Ascending aorta (tissue), 2 donors: ENCODE measurements at regions not wholly inside any gene's neighbourhood (a gene's known extent, or its start where the extent isn't known, plus 50 kb on each side); places are given as distances from the start of the nearest gene placed in this dataset.
"Not testable (repeated sequence)": the region's sequence is repeated elsewhere in the genome, so short reads cannot be mapped to it uniquely, and the experiment has no call there.

Experiments used
- DNase-seq, 2 donors: peaks; one replicate each; pipeline ENCODE4 v3.0.0-alpha.2; 2019; ENCODE audit warnings: low spot score in 2 of 2
- H3K27ac ChIP-seq, 2 donors: fragments of 200-600 bp; sonication (generic); one replicate each; pipeline ENCODE4 v1.5.1; 2016 to 2017; ENCODE audit warnings: mild to moderate bottlenecking in 1 of 2
- H3K27me3 ChIP-seq: fragments of 200-600 bp; sonication (generic); one replicate; pipeline ENCODE4 v1.5.1; 2017
- H3K36me3 ChIP-seq, 2 donors: fragments of 200-600 bp; sonication (generic); one replicate each; pipeline ENCODE4 v1.5.1; 2016
- H3K4me1 ChIP-seq, 2 donors: fragments of 200-600 bp; sonication (generic); one replicate each; pipeline ENCODE4 v1.5.1; 2016 to 2017; ENCODE audit warnings: mild to moderate bottlenecking in 1 of 2
- H3K4me3 ChIP-seq, 2 donors: fragments of 200-600 bp; sonication (generic); one replicate each; pipeline ENCODE4 v1.5.1; 2016 to 2017; ENCODE audit warnings: mild to moderate bottlenecking in 1 of 2
- H3K9me3 ChIP-seq, 2 donors: fragments of 200-600 bp; sonication (generic); one replicate each; pipeline ENCODE4 v1.5.1; 2016
- intact Hi-C: fragments of 100-400 bp; cut with DNase I; formaldehyde crosslinking; loops from one replicate; pipeline ENCODE4 v1.15.1; 2023
- TF ChIP-seq, protein P1 (sequence below), 3 experiments: fragments of 200-600 bp in 2 of 3; fragments of 450-650 bp in 1 of 3; sonication (generic) in 2 of 3; IDR thresholded peaks; one replicate each; pipeline ENCODE4 v1.5.1; 2016 to 2019; ENCODE audit warnings: antibody characterized with exemption in 3 of 3, mild to moderate bottlenecking in 1 of 3, moderate library complexity in 1 of 3

GRCh38 chr12:127044836-127045235 is 1222.1 kb upstream of the TMEM132C start:
- DNase-seq, result no peak
- H3K4me1 ChIP-seq, result no peaks in the 10 kb centered on the region
- intact Hi-C loops, result no loop called here
- no peak overlapping the region for H3K27ac ChIP-seq
- no peaks in the 10 kb centered on the region for H3K36me3 ChIP-seq
- no peaks in the 10 kb centered on the region for H3K27me3 ChIP-seq
- H3K4me3 ChIP-seq, result no peak overlapping the region
- TF ChIP-seq, protein P1, sequence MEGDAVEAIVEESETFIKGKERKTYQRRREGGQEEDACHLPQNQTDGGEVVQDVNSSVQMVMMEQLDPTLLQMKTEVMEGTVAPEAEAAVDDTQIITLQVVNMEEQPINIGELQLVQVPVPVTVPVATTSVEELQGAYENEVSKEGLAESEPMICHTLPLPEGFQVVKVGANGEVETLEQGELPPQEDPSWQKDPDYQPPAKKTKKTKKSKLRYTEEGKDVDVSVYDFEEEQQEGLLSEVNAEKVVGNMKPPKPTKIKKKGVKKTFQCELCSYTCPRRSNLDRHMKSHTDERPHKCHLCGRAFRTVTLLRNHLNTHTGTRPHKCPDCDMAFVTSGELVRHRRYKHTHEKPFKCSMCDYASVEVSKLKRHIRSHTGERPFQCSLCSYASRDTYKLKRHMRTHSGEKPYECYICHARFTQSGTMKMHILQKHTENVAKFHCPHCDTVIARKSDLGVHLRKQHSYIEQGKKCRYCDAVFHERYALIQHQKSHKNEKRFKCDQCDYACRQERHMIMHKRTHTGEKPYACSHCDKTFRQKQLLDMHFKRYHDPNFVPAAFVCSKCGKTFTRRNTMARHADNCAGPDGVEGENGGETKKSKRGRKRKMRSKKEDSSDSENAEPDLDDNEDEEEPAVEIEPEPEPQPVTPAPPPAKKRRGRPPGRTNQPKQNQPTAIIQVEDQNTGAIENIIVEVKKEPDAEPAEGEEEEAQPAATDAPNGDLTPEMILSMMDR (IDR thresholded peaks at IDR 0.05), result no peak
- no peaks in the 10 kb centered on the region for H3K9me3 ChIP-seq

- no peak for DNase-seq
- TF ChIP-seq, protein P1 (IDR thresholded peaks at IDR 0.05), result no peak
- Histone ChIP-seq H3K27me3 (no peaks in the 10 kb centered on the region), H3K4me1 (no peaks in the 10 kb centered on the region), H3K36me3 (no peaks in the 10 kb centered on the region), H3K4me3 (no peak overlapping the region), H3K27ac (no peak overlapping the region), H3K9me3 (no peaks in the 10 kb centered on the region)
- intact Hi-C loops, result no loop called here
Measured at GRCh38 chr12:127046467-127046866, 1220.5 kb upstream of the TMEM132C start.

- no peak overlapping the region for H3K27ac ChIP-seq
- no peaks in the 10 kb centered on the region for H3K27me3 ChIP-seq
- intact Hi-C loops, result no loop called here
- no peak for DNase-seq
- no peak overlapping the region for H3K4me3 ChIP-seq
- H3K9me3 ChIP-seq, result no peaks in the 10 kb centered on the region
- TF ChIP-seq, protein P1 (IDR thresholded peaks at IDR 0.05), result no peak
- no peaks in the 10 kb centered on the region for H3K36me3 ChIP-seq
- H3K4me1 ChIP-seq, result no peaks in the 10 kb centered on the region
Measured at GRCh38 chr12:127048057-127048456, 1218.9 kb upstream of the TMEM132C start.

DNA sequence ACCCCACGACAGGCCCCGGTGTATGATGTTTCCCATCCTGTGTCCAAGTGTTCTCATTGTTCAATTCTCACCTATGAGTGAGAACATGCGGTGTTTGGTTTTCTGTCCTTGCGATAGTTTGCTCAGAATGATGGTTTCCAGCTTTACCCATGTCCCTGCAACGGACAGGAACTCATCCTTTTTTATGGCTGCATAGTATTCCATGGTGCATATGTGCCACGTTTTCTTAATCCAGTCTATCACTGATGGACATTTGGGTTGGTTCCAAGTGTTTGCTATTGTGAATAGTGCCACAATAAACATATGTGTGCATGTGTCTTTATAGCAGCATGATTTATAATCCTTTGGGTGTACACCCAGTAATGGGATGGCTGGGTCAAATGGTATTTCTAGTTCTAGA is 1218.4 kb upstream of the TMEM132C start:
- H3K27me3 ChIP-seq, H3K27ac ChIP-seq, H3K4me3 ChIP-seq, DNase-seq, H3K4me1 ChIP-seq, H3K36me3 ChIP-seq, intact Hi-C loops, H3K9me3 ChIP-seq: not testable (repeated sequence)

DNA sequence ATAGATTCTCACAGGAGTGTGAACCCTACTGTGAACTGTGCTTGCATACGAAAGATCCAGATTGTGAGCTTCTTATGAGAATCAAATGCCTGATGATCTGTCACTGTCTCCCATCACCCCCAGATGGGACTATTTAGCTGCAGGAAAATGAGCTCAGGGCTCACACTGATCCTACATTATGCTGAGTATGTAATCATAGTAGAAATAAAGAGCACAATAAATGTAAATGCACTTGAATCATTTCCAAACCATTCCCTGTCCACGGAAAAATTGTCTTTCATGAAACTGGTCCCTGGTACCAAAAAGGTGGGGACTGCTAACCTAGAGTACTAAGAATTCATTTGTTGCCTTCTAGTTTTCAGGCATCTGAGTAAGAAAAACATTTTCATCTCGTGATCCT is 1215.8 kb upstream of the TMEM132C start:
- no peak for DNase-seq
- Histone ChIP-seq H3K4me1 (no peaks in the 10 kb centered on the region), H3K4me3 (no peak overlapping the region), H3K27ac (no peak overlapping the region), H3K9me3 (no peaks in the 10 kb centered on the region), H3K27me3 (no peaks in the 10 kb centered on the region), H3K36me3 (no peaks in the 10 kb centered on the region)
- TF ChIP-seq, protein P1 (IDR thresholded peaks at IDR 0.05), result no peak
- intact Hi-C loops, result no loop called here

DNA sequence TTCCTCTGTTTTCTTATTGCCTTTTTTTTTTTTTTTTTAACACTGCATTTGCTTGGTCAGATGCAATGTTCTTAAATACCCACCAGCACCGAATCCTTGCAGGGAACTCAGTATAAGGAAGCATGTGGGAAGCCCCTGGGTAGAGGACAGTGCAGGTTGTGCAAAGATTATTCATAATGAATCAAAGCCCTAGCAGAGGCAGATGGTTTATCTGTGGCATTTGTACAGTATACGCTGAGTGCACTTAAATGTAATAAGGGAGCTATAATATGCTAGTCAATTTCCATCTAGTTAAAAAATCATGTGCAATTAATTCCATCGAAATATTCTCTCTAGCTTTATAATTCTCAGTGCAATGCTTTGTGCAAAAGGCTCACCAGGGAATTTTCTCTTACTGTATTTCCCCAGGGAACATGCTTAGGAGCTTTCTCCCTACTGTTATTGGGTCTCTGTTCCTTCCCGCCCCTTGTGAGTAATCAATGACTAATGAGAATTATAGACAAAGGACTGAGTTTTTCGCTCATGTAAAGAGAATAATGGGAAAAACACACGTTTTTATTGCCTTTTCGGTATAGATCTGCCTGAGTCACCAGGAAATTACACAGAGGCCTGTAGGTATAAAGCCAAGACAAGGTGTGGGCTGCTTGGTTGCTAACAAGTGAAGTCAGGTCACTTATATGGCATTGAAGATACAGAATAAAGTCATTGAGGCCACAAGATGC is 1214.3 kb upstream of the TMEM132C start:
- Histone ChIP-seq H3K4me3 (no peak overlapping the region), H3K27me3 (no peaks in the 10 kb centered on the region), H3K36me3 (no peaks in the 10 kb centered on the region), H3K27ac (no peak overlapping the region), H3K9me3 (no peaks in the 10 kb centered on the region), H3K4me1 (no peaks in the 10 kb centered on the region)
- TF ChIP-seq, protein P1 (IDR thresholded peaks at IDR 0.05), result no peak
- intact Hi-C loops, result no loop called here
- no peak for DNase-seq
